ENCODE measurements at regions not wholly inside any gene's neighbourhood (a gene's known extent, or its start where the extent isn't known, plus 50 kb on each side); places are given as distances from the start of the nearest gene placed in this dataset.

DNA sequence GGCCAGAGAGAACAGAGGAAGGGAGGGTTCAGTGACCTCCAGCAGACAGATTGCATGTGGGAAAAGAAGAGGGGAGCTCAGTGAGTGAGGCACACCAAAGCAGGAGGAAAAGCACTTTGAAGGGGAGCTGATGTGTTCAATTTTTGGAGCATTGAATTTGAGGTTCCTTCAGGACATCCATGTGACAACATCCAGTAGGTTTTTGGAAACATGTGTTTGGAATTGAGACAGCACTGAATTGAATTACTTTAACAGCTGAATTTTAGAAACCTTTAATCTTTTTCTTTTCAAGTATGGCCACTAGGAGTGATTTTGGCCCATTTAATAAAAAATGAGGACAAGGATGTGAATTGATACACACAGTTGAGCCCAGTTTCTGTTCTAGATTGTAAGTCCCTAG is 101.8 kb upstream of the SEC61G start:
- TF ChIP-seq, protein P1, sequence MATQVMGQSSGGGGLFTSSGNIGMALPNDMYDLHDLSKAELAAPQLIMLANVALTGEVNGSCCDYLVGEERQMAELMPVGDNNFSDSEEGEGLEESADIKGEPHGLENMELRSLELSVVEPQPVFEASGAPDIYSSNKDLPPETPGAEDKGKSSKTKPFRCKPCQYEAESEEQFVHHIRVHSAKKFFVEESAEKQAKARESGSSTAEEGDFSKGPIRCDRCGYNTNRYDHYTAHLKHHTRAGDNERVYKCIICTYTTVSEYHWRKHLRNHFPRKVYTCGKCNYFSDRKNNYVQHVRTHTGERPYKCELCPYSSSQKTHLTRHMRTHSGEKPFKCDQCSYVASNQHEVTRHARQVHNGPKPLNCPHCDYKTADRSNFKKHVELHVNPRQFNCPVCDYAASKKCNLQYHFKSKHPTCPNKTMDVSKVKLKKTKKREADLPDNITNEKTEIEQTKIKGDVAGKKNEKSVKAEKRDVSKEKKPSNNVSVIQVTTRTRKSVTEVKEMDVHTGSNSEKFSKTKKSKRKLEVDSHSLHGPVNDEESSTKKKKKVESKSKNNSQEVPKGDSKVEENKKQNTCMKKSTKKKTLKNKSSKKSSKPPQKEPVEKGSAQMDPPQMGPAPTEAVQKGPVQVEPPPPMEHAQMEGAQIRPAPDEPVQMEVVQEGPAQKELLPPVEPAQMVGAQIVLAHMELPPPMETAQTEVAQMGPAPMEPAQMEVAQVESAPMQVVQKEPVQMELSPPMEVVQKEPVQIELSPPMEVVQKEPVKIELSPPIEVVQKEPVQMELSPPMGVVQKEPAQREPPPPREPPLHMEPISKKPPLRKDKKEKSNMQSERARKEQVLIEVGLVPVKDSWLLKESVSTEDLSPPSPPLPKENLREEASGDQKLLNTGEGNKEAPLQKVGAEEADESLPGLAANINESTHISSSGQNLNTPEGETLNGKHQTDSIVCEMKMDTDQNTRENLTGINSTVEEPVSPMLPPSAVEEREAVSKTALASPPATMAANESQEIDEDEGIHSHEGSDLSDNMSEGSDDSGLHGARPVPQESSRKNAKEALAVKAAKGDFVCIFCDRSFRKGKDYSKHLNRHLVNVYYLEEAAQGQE (IDR thresholded peaks at IDR 0.05; ENCODE audit: insufficient read depth in 1 of 2, low read depth in 2 of 2, low read length in 1 of 2): no peak
- TF ChIP-seq, protein P2, sequence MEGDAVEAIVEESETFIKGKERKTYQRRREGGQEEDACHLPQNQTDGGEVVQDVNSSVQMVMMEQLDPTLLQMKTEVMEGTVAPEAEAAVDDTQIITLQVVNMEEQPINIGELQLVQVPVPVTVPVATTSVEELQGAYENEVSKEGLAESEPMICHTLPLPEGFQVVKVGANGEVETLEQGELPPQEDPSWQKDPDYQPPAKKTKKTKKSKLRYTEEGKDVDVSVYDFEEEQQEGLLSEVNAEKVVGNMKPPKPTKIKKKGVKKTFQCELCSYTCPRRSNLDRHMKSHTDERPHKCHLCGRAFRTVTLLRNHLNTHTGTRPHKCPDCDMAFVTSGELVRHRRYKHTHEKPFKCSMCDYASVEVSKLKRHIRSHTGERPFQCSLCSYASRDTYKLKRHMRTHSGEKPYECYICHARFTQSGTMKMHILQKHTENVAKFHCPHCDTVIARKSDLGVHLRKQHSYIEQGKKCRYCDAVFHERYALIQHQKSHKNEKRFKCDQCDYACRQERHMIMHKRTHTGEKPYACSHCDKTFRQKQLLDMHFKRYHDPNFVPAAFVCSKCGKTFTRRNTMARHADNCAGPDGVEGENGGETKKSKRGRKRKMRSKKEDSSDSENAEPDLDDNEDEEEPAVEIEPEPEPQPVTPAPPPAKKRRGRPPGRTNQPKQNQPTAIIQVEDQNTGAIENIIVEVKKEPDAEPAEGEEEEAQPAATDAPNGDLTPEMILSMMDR (IDR thresholded peaks at IDR 0.05): no peak; the same call in 1 of the 2 replicates

Data from Panc1 (cell line).